Stimulated activated effector memory CD8-positive, alpha-beta T cell treated with anti-CD3 and anti-CD28 coated beads, Interleukin-12 subunit alpha, Interleukin-12 subunit beta, amount 100 ng/mL, for 72 hours (primary cell): ENCODE measurements at regions not wholly inside any gene's neighbourhood (a gene's known extent, or its start where the extent isn't known, plus 50 kb on each side); places are given as distances from the start of the nearest gene placed in this dataset.

Experiments used
- ATAC-seq: fragments of 150-1000 bp; cut with Tn5 transposase; 2 replicates; pipeline ENCODE4 v1.10.0; 2021
- DNase-seq, 2 donors: peaks; one replicate each; pipeline ENCODE4 v3.0.0; 2021 to 2022; ENCODE audit warnings: low spot score in 2 of 2
- H3K27ac Mint-ChIP-seq: one replicate; pipeline ENCODE4 v1.8.0; 2022; ENCODE audit warnings: mild to moderate bottlenecking, mixed read lengths
- H3K36me3 Mint-ChIP-seq: one replicate; pipeline ENCODE4 v1.8.0; 2022; ENCODE audit warnings: mild to moderate bottlenecking, mixed read lengths
- H3K4me1 Mint-ChIP-seq: one replicate; pipeline ENCODE4 v1.8.0; 2022; ENCODE audit warnings: mixed read lengths
- H3K4me3 Mint-ChIP-seq: one replicate; pipeline ENCODE4 v1.8.0; 2022; ENCODE audit warnings: mild to moderate bottlenecking, mixed read lengths
- H3K9me3 Mint-ChIP-seq: one replicate; pipeline ENCODE4 v1.8.0; 2022; ENCODE audit warnings: mixed read lengths

- no peaks in the 10 kb centered on the region for H3K9me3 Mint-ChIP-seq
- no peak for DNase-seq
- H3K27ac Mint-ChIP-seq: no peak overlapping the region
- H3K4me3 Mint-ChIP-seq: no peak overlapping the region
- peaks cover 8% of the 10 kb centered on the region for H3K36me3 Mint-ChIP-seq
- H3K4me1 Mint-ChIP-seq: peaks cover 16% of the 10 kb centered on the region
- ATAC-seq: no peak
Observed at GRCh38 chrX:39195156-39195555, 393.9 kb downstream of the MID1IP1 start.

DNA sequence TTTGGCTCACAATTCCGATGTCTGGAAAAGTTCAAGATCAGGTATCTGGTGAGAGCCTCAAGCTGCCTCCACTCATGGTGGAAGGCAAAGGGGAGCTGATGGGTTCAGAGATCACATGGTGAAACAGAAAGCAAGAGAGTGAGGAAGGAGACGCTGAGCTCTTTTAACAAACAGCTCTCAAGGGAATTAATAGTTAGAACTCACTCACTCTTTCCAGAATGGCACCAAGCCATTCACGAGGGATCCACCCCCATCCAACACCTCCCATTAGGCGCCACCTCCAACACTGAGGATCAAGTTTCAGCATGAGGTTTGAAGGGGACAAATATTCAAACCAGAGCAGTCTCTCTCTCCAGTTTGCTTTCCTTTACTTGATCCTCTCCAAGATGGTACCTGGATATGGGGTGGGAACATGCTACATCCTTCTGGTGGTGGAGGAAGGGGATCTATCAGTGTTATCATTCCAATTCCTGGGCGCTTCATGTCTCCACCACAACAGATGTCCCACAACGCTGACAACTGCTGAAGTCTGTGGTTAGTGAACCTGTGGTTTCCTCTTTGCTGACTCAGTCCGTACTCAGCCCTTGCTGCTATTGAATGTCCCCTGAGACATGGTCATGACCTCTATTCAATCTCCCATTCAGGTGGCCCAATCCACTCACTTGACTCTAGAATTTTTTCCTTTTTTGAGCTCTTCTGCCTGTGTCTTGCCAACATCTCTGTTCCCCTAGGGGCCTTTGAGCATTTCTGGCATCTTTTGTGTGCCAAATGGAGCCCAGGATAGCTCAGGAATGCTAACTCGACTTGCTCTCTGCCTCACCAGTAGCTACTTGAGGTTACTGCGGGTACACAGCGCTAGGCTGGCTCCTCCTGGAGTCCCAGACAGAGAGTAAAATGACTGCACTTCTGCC lies 395.2 kb downstream of the MID1IP1 start:
- ATAC-seq: peak; percentile 98
- peak; percentile 9 to 58 for DNase-seq
- peak overlapping the region; percentile 87 for H3K27ac Mint-ChIP-seq
- no peaks in the 10 kb centered on the region for H3K9me3 Mint-ChIP-seq
- H3K4me1 Mint-ChIP-seq: peaks cover 21% of the 10 kb centered on the region
- H3K36me3 Mint-ChIP-seq: peaks cover 8% of the 10 kb centered on the region
- peak overlapping the region; percentile 46 for H3K4me3 Mint-ChIP-seq

DNA sequence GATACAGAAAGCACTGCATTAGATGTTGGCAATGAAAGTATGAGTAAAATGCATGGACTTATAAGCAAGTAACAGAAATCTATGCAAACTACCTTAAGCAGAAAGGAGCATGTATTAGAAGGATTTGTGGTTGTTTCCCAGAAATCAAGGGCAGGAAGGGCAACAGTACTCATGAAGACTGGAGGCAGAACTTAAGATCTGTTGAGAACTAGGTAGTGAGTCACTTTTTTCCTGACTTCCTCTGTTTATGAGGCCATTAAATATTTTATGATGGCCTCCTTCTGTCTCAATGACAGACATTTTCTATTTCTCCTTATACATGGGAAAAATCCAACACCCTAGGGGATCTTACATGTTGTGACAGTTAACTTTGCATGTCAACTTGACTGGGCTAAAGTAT lies 398.2 kb downstream of the MID1IP1 start:
- no peak for DNase-seq
- peaks cover 25% of the 10 kb centered on the region for H3K4me1 Mint-ChIP-seq
- no peaks in the 10 kb centered on the region for H3K9me3 Mint-ChIP-seq
- no peak overlapping the region for H3K27ac Mint-ChIP-seq
- H3K36me3 Mint-ChIP-seq: peaks cover 8% of the 10 kb centered on the region
- no peak overlapping the region for H3K4me3 Mint-ChIP-seq
- ATAC-seq: no peak

- peak; percentile 33 for ATAC-seq
- Mint-ChIP-seq H3K4me1 (peaks cover 32% of the 10 kb centered on the region), H3K27ac (no peak overlapping the region), H3K36me3 (peaks cover 6% of the 10 kb centered on the region), H3K4me3 (no peak overlapping the region), H3K9me3 (no peaks in the 10 kb centered on the region)
- no peak for DNase-seq
Observed at GRCh38 chrX:39201305-39201990, 400.2 kb downstream of the MID1IP1 start.

DNA sequence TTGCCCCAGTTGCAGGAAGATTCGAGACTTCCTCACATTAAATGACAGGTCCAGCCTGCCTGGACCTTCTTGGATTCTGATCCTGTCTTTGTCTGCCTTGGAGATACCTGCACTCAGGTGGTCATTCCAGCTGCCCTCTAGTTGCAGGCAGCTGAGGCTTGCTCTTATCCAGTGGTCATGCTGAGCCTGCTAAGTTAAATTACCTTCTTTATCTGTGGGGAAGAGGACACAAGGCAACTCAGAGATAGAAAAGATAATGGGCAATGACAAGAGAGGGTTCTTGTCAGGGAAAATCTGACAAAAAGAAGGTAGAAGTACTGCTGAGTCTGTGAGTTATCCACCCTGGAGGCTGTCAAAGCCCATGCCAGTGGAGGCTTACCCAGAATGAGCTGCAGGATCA lies 401.4 kb downstream of the MID1IP1 start:
- no peak for DNase-seq
- H3K27ac Mint-ChIP-seq: no peak overlapping the region
- H3K36me3 Mint-ChIP-seq: no peaks in the 10 kb centered on the region
- ATAC-seq: no peak
- H3K4me1 Mint-ChIP-seq: peaks cover 22% of the 10 kb centered on the region
- no peak overlapping the region for H3K4me3 Mint-ChIP-seq
- H3K9me3 Mint-ChIP-seq: no peaks in the 10 kb centered on the region

GRCh38 chrX:39203427-39203826 lies 402.2 kb downstream of the MID1IP1 start:
- no peak overlapping the region for H3K27ac Mint-ChIP-seq
- no peak for DNase-seq
- H3K4me3 Mint-ChIP-seq: no peak overlapping the region
- no peaks in the 10 kb centered on the region for H3K36me3 Mint-ChIP-seq
- no peak for ATAC-seq
- peaks cover 22% of the 10 kb centered on the region for H3K4me1 Mint-ChIP-seq
- no peaks in the 10 kb centered on the region for H3K9me3 Mint-ChIP-seq

DNA sequence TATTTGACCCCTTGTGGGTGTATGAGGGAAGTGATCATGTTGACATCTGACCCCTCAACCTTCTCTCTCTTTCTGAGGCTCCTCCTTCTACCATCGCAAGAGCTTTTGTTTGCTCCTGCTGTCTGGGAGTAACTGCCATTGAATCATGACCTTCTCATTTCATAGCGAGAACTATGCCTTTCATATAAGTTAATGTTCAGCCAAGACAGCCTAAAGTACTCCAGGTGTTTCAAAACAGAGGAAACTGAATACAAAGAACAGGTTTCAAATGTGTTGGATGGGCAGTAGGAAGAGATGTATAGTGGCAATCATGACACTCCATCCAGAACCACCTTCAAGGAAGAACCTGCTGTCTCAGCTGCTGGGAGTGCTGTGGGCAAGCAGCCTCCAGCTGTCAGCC lies 403.1 kb downstream of the MID1IP1 start:
- peak overlapping the region; percentile 85 for H3K27ac Mint-ChIP-seq
- peaks cover 22% of the 10 kb centered on the region for H3K4me1 Mint-ChIP-seq
- no peak for DNase-seq
- no peak overlapping the region for H3K4me3 Mint-ChIP-seq
- no peaks in the 10 kb centered on the region for H3K36me3 Mint-ChIP-seq
- no peaks in the 10 kb centered on the region for H3K9me3 Mint-ChIP-seq
- ATAC-seq: no peak

- Mint-ChIP-seq H3K4me3 (peak overlapping the region; percentile 12), H3K9me3 (no peaks in the 10 kb centered on the region)
- ATAC-seq: peak; percentile 95
Observed at GRCh38 chrX:39204945-39205344, 403.7 kb downstream of the MID1IP1 start.

DNA sequence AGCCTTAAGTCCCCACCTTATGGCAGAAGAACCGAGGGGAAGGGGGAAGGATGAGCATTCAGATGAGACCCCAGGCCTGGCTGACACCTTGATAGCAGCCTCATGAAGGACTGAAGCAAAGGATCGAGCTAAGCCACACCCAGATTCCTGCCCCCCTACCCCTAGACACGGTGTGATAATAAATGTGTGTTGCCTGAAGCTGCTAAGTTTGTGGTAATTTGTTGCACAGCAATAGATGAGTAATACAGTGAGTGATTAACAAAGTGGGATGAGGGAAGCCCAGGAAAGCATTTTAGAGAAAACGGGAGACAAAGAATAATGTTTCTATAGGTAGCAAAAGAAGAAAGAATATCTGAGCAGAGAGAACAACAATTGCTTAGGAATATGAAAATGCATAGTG lies 404.2 kb downstream of the MID1IP1 start:
- peak; percentile 22 for ATAC-seq
- H3K4me1 Mint-ChIP-seq: peaks cover 22% of the 10 kb centered on the region
- no peaks in the 10 kb centered on the region for H3K36me3 Mint-ChIP-seq
- no peak overlapping the region for H3K27ac Mint-ChIP-seq
- DNase-seq: no peak
- H3K4me3 Mint-ChIP-seq: peak overlapping the region; percentile 12
- H3K9me3 Mint-ChIP-seq: no peaks in the 10 kb centered on the region

More at GRCh38 chrX:39204945-39205344, 403.7 kb downstream of the MID1IP1 start:
- no peaks in the 10 kb centered on the region for H3K36me3 Mint-ChIP-seq
- H3K27ac Mint-ChIP-seq: no peak overlapping the region
- no peak for DNase-seq
- peaks cover 22% of the 10 kb centered on the region for H3K4me1 Mint-ChIP-seq

DNA sequence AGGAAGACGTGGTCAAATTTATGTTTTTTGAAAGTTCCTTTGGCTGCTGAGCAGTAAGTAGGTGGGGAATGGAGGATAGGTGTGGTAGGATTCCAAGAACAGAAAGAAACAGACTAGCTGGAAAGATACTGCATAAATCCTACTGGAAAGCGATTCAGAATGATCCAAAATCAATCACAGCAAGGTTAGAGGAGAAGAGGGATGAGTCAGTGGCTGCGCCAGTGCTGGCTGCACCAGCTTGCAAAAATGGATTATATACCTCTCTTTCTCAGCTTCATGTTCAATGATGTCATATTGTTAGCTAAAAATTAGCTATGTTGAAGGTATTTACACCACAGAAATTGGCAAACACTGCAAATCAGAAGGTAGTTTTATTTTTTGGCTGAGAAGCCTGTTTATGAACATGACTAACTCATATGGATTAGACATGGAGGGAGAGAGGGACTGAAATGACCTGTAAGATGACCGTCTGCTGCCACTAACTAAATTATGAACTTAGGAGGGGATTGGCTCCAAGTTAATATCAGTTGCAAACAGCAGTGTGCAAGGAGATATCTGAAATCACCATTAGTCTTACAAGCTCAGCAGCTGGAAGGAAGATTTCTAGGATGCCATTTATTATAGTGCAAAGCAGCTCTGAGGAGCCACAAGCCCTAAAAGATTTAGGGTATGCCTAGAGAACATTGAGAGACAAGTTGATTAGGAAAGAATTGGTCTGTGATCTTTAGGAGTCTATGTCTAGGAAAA lies 405.3 kb downstream of the MID1IP1 start:
- no peaks in the 10 kb centered on the region for H3K9me3 Mint-ChIP-seq
- H3K36me3 Mint-ChIP-seq: no peaks in the 10 kb centered on the region
- H3K4me3 Mint-ChIP-seq: no peak overlapping the region
- peaks cover 17% of the 10 kb centered on the region for H3K4me1 Mint-ChIP-seq
- no peak overlapping the region for H3K27ac Mint-ChIP-seq
- no peak for DNase-seq
- no peak for ATAC-seq

DNA sequence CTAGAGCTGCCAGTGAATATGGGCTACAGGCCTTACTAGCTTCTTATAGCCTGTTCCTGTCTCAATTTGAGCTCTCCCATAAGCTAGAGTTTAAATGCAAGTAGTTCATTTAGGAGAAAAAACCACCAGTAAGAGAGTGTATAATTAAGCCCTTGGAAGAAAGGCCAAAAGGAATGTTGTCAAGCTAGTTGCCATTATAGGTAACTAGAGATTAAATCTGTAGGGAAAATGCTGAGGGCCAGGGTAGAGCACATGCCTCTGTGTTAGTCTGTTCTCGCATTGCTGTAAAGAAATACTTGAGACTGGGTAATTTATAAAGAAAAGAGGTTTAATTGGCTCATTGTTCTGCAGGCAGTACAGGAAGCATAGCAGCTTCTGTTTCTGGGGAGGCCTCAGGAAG lies 410.2 kb downstream of the MID1IP1 start:
- Mint-ChIP-seq H3K27ac (no peak overlapping the region), H3K36me3 (no peaks in the 10 kb centered on the region), H3K9me3 (no peaks in the 10 kb centered on the region), H3K4me1 (peaks cover 5% of the 10 kb centered on the region), H3K4me3 (no peak overlapping the region)
- DNase-seq (no peak), ATAC-seq (no peak)

DNA sequence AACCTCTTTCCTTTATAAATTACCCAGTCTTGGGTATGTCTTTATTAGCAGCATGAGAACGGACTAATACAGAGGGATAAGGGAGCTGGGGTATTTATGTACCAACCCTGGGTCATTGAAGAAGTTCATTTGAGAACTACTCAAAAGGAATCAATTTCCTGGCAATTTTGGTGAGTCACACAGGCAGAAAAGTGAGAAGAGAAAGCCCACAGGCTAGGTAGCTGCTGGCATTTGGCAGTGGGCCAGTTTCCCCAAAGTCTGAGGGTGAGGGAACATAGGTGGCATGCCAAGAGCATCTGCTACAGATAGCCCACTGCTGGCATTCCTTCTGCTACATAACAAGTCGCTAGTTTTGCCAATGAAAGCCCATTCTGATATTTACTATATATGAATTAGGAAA lies 411.2 kb downstream of the MID1IP1 start:
- Mint-ChIP-seq H3K9me3 (no peaks in the 10 kb centered on the region), H3K4me1 (peaks cover 5% of the 10 kb centered on the region), H3K27ac (no peak overlapping the region), H3K4me3 (no peak overlapping the region), H3K36me3 (no peaks in the 10 kb centered on the region)
- ATAC-seq (no peak), DNase-seq (no peak)

- Mint-ChIP-seq H3K36me3 (no peaks in the 10 kb centered on the region), H3K9me3 (no peaks in the 10 kb centered on the region), H3K4me3 (no peak overlapping the region), H3K27ac (no peak overlapping the region), H3K4me1 (peaks cover 7% of the 10 kb centered on the region)
- no peak for ATAC-seq
- DNase-seq: no peak
Observed at GRCh38 chrX:39214387-39215126, 413.3 kb downstream of the MID1IP1 start.

GRCh38 chrX:39220952-39221351 lies 419.7 kb downstream of the MID1IP1 start:
- H3K27ac Mint-ChIP-seq: no peak overlapping the region
- no peaks in the 10 kb centered on the region for H3K36me3 Mint-ChIP-seq
- H3K9me3 Mint-ChIP-seq: no peaks in the 10 kb centered on the region
- peaks cover 5% of the 10 kb centered on the region for H3K4me1 Mint-ChIP-seq
- no peak for ATAC-seq
- DNase-seq: no peak
- H3K4me3 Mint-ChIP-seq: no peak overlapping the region
